ENCODE measurements at regions not wholly inside any gene's neighbourhood (a gene's known extent, or its start where the extent isn't known, plus 50 kb on each side); places are given as distances from the start of the nearest gene placed in this dataset.

- TF ChIP-seq GATA3 (IDR thresholded peaks at IDR 0.05; ENCODE audit: low read depth, low read length) = no peak
- TF ChIP-seq GATA2 (IDR thresholded peaks at IDR 0.05; ENCODE audit: low read depth, low read length) = no peak
Measured at GRCh38 chr12:98243190-98243589, 272.2 kb upstream of the TMPO start.

All from SH-SY5Y (cell line).